NCI-H2107 (cell line): ENCODE measurements at regions not wholly inside any gene's neighbourhood (a gene's known extent, or its start where the extent isn't known, plus 50 kb on each side); places are given as distances from the start of the nearest gene placed in this dataset.

Experiments used
- DNase-seq: peaks from one replicate; lab custom pipeline; 2025; lab: John Stamatoyannopoulos, UW

DNA sequence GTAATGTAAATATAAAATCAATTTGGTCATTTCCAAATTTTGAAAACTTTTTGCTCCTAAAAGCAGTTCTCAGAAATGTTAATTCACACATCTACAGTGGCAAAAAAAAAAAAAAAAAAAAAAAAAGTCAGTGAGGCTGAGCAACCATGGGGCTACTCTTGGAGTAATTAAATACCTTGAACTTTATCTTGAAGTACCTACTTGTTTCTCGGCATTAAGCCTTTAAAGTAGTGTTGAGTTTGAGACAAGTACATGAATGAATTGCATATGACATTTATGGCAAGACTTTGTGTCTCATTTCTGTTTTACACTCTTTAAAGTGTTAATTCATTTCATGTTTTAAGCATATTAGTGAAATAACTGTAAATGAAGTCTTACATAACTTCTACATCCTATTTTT lies 613.3 kb downstream of the XIRP2 start:
- DNase-seq = no peak

DNA sequence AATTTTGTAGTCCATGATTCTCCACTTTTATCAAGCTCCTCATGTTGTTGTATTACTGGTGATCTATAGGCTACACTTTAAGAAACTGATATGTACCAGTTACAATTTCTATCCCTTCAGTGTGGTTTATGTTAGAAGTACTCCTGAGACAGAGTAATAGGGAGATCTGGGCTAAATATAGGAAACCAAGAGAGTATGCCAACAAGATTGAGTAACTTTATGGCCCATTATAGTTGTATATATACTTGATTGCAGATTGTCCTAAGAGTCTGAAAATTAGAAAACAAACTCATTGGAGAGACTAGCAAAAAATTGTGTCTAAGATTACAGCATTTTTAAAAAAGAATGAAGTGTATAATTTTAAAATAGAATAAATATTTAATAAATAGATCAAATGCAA lies 605.6 kb downstream of the XIRP2 start:
- DNase-seq = no peak

DNA sequence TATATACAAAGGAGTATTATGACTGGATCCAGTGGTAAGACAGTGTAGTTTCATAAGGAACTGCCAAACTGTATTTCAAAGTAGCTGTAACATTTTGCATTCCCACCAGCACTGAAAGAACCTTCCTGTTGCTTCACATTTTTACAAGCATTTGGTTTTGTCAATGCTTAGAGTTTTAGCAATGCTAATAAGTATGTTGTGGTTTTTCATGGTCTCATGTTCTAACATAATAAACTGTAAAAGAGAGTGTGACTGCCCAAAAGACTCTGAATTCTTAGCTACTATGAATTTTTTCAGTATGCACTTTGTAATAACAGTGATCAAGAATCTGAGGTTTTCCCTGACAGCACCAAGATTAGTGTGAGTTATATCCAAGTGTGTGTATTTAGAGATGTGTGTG lies 604.2 kb downstream of the XIRP2 start:
- DNase-seq = no peak

DNA sequence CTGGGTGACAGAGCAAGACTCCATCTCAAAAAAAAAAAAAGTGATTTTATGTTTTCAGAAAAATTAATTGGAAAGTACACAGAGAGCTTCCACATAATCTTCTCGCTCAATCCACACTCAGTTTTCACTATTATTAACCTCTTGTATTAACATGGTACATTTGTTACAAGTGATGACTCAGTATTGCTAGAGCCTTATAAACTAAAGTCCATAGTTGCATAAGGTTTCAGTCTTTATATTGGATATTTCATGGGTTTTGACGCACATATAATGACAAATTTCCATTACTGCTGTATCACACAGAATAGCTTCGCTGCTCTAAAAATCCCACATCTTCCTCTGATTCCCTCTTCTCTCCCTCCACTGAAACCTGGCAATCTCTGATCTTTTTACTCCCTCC lies 603.5 kb downstream of the XIRP2 start:
- DNase-seq = no peak

DNA sequence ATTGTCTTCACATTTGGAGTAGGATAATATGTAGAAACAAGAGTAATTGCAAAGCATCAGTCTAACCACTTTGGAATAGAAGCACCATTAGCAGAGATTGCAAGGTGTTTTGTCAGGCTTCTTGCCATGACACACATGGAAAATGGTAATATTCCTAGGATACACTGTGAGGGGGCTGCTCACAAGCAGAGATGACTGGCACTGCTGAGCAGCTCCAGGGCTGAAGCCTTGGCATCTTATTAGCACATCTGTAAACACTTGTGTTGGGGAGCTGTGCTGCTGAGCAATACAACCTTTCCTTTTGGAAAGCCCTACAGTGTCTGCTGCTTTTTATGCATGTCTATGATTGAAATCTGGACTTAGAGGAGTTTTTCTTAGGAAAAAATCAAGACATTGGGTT lies 602.2 kb downstream of the XIRP2 start:
- DNase-seq = no peak

DNA sequence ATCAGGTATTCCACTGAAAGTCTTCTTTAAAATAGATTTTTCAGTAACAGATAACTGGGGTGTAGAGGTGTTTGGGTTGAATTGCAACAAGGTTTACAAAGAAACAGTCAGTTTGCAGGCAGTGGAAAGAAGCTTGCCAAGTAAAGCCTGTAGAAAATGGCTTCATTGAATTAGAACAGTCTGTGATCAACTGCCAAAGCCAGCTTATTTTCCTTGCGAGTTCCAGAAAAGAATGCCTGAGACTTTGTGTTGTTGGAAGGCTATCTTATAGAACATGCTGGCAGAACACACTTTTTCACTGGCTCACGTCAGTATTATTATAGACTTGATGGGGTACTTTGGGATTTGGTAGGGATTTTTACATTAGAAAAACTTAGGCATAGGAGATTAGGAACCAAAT lies 601.0 kb downstream of the XIRP2 start:
- DNase-seq = no peak

DNA sequence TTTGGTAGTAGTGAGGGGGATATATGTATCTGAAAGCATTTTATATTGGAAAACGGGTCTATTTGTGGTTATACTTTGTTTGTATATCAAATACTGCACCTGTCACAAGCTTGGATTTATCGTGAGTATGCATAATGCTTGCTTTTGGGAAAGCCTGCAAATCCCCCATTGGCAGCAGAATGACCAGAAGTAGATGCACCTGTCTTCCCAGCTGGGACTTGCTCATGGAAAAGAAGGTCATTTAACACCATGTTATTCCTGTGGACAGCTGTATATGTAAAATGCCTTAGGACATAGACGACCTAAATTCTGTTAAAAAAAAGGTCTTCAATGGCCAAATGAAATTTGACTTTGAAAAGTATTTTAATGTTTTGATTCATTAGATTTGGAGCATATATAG lies 599.4 kb downstream of the XIRP2 start:
- no peak for DNase-seq

DNA sequence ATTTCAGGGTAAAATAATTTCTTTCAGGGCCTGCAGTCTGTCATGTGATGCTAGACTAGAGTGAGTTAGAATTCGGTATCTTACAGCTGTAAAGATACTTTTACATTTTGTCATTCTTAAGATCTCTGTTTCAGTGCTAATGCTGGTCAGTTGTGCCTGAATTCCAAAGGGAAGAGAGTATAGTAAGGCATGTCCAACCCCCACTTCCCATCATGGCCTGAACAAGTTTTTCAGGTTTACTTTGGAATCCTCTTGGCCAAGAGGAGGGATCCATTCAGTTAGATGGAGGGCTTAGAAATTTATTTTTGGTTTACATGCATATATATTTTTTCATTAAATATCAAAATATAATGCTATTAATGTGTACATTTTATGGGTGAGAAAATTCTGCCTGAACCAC lies 596.6 kb downstream of the XIRP2 start:
- DNase-seq = no peak

DNA sequence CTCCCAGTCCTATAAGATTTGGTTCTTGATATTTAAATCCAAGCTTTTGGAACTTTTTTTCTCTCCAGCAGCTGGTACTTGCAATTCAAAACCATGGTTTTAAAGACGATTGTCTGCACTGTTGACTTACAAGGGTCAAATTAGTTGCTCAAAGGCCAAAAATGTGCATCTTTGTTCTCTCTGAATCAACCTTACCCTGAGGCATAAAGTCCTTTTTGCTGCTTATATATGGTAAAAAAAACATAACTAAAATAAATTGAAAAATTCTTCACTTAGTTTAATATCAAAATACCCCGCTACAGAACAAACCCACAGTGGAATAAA lies 592.7 kb downstream of the XIRP2 start:
- DNase-seq = no peak

DNA sequence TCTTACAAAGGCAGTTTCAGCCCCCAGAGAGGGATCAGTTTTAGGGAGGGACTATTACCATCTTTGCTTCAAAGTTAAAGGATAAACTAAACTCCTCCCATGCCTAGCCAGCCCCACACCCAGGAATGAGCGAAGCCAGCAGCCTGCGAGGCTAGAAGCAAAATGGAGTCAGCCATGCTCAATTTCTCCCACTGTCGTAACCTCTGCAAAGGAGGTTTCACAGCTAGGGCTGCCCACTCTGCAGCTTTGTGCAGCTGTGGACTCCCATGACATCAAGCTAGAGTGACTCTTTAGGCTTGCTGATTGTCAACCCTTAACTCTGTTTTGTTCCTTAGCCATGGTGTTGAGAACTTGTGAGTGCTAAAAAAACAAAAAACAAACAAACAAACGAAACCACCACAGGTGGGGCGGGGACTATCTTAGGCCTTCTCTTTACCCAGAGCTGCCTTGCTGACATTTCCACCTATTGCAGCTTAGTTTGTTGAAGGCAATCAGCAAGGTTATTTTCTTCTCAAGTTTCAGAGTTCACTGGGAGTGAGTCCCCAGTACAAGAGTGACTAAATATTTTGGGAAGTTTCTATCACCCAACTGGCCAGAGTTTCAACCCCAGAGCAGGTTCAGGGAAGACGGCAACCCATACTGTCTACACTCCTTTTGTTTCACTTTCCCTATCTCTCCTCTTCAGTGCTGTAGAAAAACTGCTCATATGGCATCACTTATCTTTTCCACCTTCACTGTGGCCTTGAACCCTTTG lies 592.1 kb downstream of the XIRP2 start:
- no peak for DNase-seq

DNA sequence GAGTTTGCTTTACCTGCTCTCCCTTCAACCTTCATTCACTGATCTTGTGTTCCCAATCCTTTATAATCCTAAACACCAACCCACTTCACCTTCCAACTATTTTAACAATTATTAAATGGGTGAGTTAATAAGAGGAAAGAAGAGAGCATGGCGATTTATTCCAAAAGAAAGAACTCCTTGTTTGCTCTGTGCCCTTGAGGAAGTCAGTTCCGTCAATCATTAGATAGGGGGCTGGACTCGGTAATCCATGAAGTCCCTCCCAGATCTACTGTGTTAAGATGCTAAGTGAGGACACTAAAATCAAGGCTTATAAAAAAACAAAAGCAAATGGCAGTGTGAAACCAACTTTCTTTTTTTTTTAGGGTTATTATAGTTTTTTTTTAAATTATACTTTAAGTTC lies 589.9 kb downstream of the XIRP2 start:
- no peak for DNase-seq

DNA sequence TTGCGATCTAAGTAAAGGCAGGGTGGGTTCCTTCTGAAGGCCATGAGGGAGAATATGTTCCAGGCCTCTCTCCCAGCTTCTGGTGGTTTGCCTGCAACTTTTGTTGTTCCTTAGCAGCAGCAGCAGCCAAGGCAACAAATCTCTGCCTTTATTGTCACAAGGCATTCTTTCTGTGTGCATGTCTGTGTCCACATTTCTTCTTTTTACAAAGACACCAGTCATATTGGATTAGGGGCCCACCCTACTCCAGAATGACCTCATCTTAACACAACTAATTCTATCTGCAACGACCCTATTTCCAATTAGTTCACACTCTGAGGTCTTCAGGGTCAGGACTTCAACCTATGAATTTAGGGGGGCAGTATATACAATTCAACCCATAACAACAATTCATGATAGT lies 587.5 kb downstream of the XIRP2 start:
- DNase-seq = no peak

DNA sequence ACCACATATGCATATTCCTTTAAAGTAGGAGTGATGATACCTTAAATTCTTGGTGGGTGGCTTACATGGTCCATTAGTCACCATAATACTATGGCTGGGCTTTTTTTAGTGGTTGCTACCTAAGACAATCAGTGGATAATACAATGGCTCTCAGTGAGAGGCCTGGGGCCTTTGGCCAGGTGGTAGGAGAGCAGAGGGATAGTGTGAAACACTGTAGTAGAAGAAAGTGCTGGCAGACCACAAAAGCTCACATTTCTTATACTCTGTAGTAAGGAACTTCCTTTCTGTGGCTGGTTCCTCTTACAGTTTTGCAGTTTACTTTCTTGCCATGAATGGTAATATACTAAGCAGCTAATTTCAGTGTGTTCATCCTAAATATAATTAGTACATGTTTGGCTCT lies 583.5 kb downstream of the XIRP2 start:
- no peak for DNase-seq

DNA sequence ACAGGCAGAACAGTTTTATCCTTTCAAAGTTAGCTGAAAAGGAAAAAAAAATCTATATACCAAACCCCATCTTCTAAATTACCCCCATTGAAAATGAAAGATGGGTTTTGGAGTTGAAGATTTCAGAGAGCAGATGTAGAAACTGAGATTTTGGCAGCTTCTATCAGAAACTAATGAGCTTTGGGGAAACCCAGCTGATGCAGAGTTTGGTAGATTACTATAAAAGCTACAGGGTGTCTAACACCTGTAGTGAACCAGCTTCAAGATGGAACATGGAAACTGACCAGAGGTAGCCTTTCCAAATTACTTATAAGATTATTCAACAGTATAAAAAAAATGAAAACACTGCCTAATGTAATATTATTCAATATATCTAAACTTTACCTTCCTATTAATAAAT lies 583.1 kb downstream of the XIRP2 start:
- DNase-seq = no peak

DNA sequence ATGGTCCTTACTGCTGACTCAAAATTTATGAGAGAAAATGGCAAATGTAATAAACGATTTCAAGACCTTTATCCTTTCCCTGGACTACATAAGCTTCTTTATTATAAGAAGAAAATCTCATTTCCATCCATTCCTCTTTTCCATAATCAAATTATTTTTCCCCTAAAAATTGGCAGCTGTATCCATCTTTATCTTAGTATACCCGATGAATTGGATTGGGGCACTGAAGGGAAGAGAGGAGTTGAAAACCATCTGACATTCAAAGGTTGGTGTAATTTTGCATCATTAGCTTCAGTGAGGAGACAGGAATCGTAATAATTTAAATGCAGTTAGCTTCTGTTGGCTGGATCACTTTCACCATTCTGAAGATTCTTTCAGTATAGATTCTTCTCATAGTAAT lies 574.1 kb downstream of the XIRP2 start:
- DNase-seq = no peak

DNA sequence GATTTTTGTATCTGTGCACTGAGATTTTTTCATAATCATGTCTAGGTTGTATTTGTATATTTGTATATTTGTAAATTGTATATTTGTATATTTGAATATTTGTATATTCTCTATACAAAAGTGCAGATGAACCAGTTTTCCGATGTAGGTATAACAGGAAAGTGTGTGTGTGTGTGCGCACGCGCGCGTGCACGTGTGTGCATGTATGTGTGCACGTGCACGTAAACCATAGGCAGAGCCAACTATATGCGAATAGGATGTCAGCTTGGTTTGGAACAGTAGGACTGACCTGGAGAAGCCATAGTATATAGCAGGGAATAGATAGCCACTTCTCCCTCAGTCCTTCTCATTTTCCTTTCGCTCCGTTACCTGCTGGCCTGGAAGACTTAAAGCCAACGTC lies 565.8 kb downstream of the XIRP2 start:
- DNase-seq = no peak

DNA sequence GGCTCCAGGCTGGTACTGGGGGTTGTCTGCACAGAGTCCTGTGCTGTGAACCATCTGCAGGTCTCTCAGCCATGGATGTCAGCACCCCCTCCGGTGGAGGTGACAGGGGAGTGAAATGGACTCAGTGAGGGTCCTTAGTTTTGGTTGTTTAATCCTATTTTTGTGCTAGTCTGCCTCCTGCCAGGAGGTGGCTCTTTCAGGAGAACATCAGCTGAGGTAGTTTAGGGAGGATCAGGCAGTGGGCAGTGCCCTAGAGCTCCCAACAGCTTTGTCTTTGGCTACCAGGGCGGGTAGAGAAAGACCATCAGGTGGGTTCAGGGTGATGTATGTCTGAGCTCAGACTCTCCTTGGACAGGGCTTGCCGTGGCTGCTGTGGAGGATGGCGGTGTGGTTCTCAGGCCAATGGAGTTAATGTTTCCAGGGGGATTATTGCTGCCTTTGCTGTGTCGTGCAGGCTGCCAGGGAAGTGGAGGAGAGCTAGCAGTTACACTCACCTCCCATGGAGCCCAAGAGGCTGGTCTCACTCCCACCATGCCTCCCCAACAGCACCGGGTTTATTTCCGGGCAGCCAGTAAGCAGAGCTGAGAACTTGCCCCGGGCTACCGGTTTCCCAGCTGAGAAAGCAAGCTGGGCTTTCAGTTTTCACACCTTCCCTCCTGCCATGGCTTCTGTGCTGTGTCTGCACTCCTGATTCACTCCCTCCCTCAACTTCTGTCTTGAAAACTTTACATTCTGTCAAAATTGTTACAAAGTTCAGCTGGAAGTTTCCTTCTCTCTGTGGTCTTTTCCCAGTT lies 563.4 kb downstream of the XIRP2 start:
- no peak for DNase-seq

DNA sequence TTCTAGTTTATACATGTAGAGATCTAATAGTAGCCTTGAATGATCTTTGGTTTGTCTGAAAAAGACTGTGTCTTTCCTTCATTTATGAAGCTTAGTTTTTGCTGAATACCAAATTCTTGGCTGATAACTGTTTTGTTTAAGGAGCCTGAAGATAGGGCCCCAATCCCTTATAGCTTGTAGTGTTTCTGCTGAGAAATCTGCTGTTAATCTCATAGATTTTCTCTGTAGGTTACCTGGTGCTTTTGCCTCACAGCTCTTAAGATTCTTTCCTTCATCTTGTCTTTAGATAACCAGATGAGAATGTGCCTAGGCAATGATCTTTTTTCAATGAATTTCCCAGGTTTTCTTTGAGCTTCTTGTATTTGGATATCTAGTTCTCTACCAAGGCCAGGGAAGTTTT lies 562.1 kb downstream of the XIRP2 start:
- no peak for DNase-seq

DNA sequence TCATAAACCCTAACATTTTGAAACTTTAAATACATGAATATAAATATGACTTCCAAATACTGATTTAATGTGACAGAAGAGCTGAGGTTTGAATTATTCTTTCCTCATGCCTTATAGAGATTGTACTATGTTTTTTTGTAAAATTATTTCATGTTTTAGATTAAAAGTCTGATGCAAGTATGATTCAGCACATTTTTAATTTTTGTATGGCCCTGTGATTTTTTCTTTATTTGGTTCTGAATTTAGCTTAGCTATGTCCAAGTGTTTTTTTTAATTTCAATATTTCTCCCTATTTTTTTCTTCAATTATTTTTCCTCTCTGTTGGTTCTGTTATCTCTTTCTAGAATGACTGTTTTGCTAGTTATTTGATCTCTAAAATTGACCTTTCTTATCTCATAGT lies 552.1 kb downstream of the XIRP2 start:
- DNase-seq = no peak

DNA sequence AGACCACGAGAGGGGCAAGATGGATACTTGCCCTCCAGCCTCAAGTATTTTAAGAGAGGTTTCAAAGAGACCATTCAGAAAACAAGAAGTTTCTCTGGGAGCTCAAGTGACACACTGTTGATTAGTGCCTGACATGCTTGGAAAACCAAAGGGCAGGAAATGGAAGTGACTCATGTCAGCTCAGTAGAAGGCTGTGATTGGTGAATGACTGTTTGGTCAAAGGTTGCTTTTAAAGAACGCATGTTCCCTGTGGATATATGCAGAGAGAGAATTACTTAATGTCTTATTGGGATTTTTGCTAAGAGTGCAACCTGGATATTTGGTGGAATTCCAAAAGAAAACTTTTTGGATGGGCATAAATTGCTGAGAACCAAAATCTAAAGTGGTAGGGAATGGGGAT lies 549.9 kb downstream of the XIRP2 start:
- DNase-seq = no peak

DNA sequence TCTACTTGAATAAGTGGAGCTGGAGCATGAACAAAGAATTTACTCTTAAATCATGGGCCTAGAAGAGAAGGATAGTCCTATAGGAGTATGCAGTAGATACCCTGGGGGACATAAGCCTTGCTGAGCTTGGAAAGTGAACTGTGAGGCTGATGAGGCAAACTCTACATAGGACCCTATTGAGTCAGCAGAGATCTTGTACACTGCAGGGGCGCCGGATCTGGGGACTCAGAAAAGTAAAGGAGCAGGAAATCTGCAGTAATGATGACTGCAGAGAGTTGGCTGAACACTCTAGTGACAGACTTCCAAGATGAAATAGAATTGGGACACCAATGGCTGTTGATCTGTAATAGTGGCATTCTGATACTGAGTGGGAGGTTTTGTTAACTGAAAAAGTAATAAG lies 543.7 kb downstream of the XIRP2 start:
- DNase-seq = no peak

DNA sequence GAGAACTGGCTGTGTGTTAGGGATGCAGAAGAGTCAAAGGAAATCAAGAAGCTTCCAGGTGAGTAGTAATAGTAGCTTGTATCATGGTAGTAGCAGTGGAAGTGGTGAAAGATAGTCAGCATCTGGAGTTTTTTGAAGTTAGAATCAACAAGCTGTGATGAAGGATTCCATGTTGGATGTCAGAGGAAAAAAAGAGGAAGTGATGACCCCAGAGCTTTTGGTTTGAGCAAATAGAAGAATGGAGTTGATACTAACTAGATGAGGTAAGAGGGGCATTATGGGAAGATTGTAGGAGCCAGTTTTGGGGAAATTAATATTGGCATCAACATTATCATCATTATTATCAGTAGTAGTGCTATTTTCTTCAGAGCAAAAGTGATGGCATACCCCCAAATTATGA lies 542.2 kb downstream of the XIRP2 start:
- DNase-seq = no peak

DNA sequence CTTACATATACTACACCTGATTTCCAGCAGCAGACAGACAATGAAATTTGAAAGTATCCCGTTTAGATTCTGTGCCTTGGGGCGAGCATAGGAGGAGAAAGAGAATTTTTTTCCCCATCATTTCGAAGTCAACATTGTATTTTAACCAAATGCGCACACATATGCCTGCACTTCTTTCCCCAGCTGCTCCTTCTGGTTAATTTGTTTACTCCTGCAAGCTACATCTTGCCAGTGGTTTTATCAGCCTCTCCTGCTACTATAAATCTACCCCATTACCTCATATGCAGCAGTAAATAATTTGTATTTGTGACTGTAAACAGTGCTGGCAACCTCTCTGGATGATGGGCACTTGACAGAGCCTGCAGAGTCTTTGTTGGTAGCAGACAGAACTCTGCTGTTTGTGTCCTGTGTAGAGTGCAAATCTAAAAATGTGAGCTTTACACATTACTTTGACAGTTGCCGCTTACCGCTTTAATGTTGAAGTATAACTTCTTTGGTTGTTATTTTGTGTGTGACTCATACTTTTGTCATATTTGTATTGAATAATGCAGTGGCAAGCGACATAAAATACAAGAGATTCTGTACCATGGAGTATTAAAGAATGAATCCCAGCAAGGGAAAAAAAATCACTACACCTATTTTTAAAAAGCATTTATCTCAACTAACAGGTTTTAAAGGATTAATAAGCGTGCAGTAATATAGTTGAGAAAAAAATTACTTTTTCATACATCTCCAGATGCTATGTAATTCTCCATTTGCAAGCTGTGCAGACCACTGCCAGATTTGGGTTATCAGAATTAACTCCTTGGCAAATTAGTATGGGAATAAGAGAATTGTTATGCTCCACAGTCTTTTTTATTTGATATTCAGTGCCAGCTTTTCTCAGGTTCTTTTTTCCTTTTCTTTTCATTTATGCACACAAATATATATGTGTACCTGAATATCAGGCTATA lies 536.8 kb downstream of the XIRP2 start:
- DNase-seq = no peak
